Stimulated activated CD4-positive, alpha-beta T cell treated with anti-CD3 and anti-CD28 coated beads, Interleukin-12 subunit alpha, Interleukin-12 subunit beta, amount 100 ng/mL, for 48 hours (primary cell): ENCODE measurements at regions not wholly inside any gene's neighbourhood (a gene's known extent, or its start where the extent isn't known, plus 50 kb on each side); places are given as distances from the start of the nearest gene placed in this dataset.

Experiments
- DNase-seq, 3 donors: peaks; one replicate each; pipeline ENCODE4 v3.0.0-alpha.2; 2020; ENCODE audit warnings: low read depth in 2 of 3, low spot score in 1 of 3

- DNase-seq: no peak
Measured at GRCh38 chr17:14910916-14911315, 354.2 kb downstream of the PMP22 start.

- no peak for DNase-seq
Measured at GRCh38 chr17:14904386-14904785, 360.7 kb downstream of the PMP22 start.

GRCh38 chr17:14903854-14904253 is 361.3 kb downstream of the PMP22 start:
- DNase-seq: no peak

DNA sequence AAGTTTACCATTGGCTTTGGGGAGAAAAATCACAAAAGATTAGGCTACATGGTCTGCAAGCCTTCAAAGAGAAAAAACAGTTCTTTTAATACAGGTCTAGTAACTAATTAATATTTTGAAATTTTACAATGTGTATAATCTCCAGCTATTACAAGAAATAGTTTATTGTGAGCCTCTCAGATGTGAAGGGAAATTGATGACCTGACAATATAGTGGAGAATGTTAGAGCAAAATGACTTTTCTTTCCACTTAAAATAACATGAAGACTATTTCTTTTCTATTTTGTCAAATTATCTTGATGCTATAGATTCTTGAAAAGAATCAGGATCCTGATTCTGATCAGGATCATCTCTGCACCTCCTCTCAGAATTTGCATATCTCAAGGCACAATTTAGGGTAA is 362.3 kb downstream of the PMP22 start:
- DNase-seq: no peak

- DNase-seq: no peak
Measured at GRCh38 chr17:14902297-14902696, 362.8 kb downstream of the PMP22 start.

GRCh38 chr17:14901376-14901775 is 363.8 kb downstream of the PMP22 start:
- DNase-seq: no peak

DNA sequence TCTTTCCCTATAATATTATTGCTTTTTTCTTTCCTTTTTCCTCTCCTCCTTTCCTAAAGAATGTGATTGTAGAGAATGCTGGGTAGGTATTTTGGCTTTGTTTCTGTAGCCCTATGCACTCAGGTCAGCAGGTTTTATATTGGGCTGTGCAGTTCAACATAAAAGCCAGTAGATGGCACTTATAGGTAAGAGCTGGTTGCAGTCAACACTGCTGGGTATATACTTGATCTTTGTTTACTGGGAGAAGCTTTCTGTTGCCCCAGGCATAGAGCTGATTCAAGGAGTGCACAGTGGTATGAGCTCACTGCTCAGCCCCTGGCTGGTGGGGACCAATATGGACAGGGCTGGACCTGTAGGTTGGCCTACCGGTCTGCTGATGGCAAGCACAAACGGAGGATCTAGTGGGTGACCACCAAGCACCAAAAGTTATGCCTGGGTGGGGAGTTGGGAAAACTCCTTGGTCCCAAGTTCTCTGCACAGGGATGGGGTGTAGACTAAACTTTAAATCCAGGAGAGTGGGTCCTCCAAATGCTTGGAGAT is 378.9 kb downstream of the PMP22 start:
- DNase-seq: no peak

GRCh38 chr17:14882131-14882530 is 383.0 kb downstream of the PMP22 start:
- DNase-seq: no peak

- no peak for DNase-seq
Measured at GRCh38 chr17:14875557-14876412, 389.3 kb downstream of the PMP22 start.

DNA sequence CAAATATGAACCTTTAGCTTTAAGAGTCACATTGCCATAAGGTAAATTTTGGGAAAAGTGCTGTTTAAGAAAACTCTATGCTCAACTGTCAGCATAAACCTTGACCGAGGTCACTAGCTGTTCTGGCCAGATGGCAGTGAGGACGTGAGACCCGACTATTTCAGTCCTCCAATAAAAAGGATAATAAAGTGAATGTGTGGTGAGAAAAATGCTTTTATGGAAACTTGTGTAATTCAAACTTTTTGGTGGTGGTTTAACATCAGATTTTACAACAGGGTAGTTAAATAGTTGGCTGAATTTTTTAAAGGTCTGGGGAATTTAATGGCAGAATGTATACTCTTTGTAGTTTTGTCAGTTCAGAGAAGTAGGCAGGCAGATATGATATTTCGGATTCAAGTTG is 391.1 kb downstream of the PMP22 start:
- no peak for DNase-seq

DNA sequence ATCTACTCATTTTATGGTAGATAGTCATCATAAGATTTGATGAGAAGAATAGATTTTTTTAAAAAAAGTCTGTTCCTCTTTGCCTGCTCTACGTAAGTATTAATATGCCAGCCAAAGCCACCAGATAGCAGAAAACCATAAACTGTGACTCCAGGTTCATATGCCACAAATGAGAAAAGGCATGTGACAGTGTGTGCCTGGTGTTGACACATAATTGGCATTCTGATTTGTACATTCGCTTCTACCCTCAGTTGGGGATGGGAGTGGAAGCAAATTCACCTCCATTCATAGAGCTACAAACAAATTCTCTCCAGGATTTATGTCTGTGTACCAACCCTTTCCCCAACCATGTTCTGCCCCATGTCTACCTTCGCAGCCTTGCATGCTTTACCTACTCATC is 391.6 kb downstream of the PMP22 start:
- no peak for DNase-seq

- DNase-seq: no peak
Measured at GRCh38 chr17:14871921-14872320, 393.2 kb downstream of the PMP22 start.

- DNase-seq: no peak
Measured at GRCh38 chr17:14866266-14866665, 398.9 kb downstream of the PMP22 start.

DNA sequence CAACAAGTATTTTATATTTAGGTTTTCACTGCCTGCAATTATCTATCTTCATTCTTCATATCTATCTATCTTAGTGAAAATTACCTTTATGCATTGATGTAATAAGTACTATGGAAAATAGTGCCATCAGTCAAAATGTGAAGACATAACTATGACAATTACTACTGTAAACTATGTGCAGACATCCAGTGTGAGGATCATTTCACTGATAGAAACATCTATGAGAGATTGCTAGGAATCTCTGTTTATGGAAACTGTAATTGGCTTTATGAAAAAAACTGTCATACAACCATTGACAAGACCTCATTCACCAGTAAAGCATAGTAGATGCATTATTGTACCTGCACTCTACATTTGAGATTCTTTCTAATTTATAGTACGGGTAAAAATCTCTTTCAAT is 401.0 kb downstream of the PMP22 start:
- no peak for DNase-seq

GRCh38 chr17:14859542-14859941 is 405.6 kb downstream of the PMP22 start:
- DNase-seq: no peak

DNA sequence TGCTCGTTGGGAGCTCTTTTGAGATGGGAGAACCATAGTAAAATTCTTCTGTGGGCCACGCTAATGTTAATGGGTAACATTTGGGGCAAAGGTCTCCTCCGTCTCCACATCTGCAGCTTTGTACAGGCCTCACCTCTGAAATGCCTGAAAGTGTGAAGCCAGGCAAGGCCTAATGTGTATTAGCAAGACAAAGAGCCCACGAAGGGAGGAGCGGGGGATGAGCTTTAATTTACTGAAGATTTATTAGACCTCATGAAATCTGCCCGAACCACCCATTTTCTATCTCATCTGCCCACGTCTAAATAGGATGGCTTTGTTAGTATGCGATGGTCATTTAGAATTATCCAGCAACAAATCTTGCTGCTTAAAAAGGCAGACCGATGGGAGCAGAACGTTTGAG is 408.9 kb downstream of the PMP22 start:
- no peak for DNase-seq

DNA sequence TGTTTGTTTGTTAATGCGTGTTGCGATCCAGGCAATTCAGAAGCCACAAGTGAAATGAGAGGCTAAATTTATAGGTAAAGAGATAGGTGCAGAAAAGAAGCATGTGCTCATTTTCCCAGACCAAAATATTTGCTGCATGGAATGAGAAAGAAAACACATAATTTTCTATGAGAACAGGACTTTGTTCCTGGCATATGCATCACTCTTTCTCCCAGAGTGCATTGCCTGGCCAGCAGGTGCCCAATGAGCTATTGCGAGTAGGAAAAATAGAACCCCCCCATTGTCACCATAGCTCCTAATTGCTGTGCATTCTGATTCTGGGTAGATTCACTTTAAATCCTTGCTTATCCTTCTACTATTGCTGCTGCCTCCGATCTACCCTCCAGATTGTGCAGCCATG is 410.4 kb downstream of the PMP22 start:
- no peak for DNase-seq

GRCh38 chr17:14845591-14846281 is 419.4 kb downstream of the PMP22 start:
- no peak for DNase-seq

GRCh38 chr17:14843086-14843795 is 421.9 kb downstream of the PMP22 start:
- DNase-seq: no peak

GRCh38 chr17:14840616-14841231 is 424.4 kb downstream of the PMP22 start:
- DNase-seq: no peak

GRCh38 chr17:14838567-14838966 is 426.6 kb downstream of the PMP22 start:
- no peak for DNase-seq
